Testis (tissue), 2 donors: ENCODE measurements at regions not wholly inside any gene's neighbourhood (a gene's known extent, or its start where the extent isn't known, plus 50 kb on each side); places are given as distances from the start of the nearest gene placed in this dataset.

ENCODE experiments used
- CTCF ChIP-seq, 3 experiments: fragments of 450-650 bp in 2 of 3; fragments of 200-600 bp in 1 of 3; sonication (generic) in 1 of 3; IDR thresholded peaks; one replicate each; pipeline ENCODE4 v1.5.1; 2016 to 2019; ENCODE audit warnings: antibody characterized with exemption in 3 of 3, mild to moderate bottlenecking in 2 of 3, moderate library complexity in 1 of 3
- POLR2A ChIP-seq: fragments of 450-650 bp; IDR thresholded peaks from one replicate; pipeline ENCODE4 v1.6.1; 2017; ENCODE audit warnings: antibody characterized with exemption, mild to moderate bottlenecking, moderate library complexity

- TF ChIP-seq CTCF (IDR thresholded peaks at IDR 0.05) (no peak), POLR2A (no peak)
Observed at GRCh38 chr3:110311541-110311940, 760.1 kb upstream of the NECTIN3 start.
